ENCODE measurements at regions not wholly inside any gene's neighbourhood (a gene's known extent, or its start where the extent isn't known, plus 50 kb on each side); places are given as distances from the start of the nearest gene placed in this dataset.
A peak's percentile ranks its signal among the peaks of the same experiment; 100 is the strongest.
"Not testable (repeated sequence)": the region's sequence is repeated elsewhere in the genome, so short reads cannot be mapped to it uniquely, and the experiment has no call there.

GRCh38 chr12:24695103-24695502, 253.8 kb downstream of the BCAT1 start:
- H3K36me3 ChIP-seq (ENCODE audit: insufficient read depth, low read length) = no peaks in the 10 kb centered on the region
- H3K4me1 ChIP-seq (ENCODE audit: insufficient read depth, low read length) = peaks cover 18% of the 10 kb centered on the region

GRCh38 chr12:24688601-24689000, 260.3 kb downstream of the BCAT1 start:
- Histone ChIP-seq H3K4me3 (ENCODE audit: low read length) (no peak overlapping the region), H3K27me3 (ENCODE audit: insufficient read depth, low read length) (no peaks in the 10 kb centered on the region), H3K9me3 (ENCODE audit: low read length) (peaks cover 5% of the 10 kb centered on the region), H2AFZ (ENCODE audit: low read depth, low read length) (no peak overlapping the region), H3K4me1 (ENCODE audit: insufficient read depth, low read length) (peaks cover 13% of the 10 kb centered on the region), H3K36me3 (ENCODE audit: insufficient read depth, low read length) (no peaks in the 10 kb centered on the region)

More at GRCh38 chr12:24695103-24695502, 253.8 kb downstream of the BCAT1 start:
- Histone ChIP-seq H3K4me3 (ENCODE audit: low read length) (no peak overlapping the region), H3K9me3 (ENCODE audit: low read length) (peaks cover 5% of the 10 kb centered on the region), H2AFZ (ENCODE audit: low read depth, low read length) (no peak overlapping the region), H3K27me3 (ENCODE audit: insufficient read depth, low read length) (no peaks in the 10 kb centered on the region)

- no peak overlapping the region for H3K4me3 ChIP-seq (ENCODE audit: low read length)
- no peaks in the 10 kb centered on the region for H3K36me3 ChIP-seq (ENCODE audit: insufficient read depth, low read length)
- H3K9me3 ChIP-seq (ENCODE audit: low read length) = no peaks in the 10 kb centered on the region
- H3K27me3 ChIP-seq (ENCODE audit: insufficient read depth, low read length) = no peaks in the 10 kb centered on the region
- H3K4me1 ChIP-seq (ENCODE audit: insufficient read depth, low read length) = peaks cover 54% of the 10 kb centered on the region
- peak overlapping the region; percentile 21 for H2AFZ ChIP-seq (ENCODE audit: low read depth, low read length)
These were observed 267.3 kb downstream of the BCAT1 start for GRCh38 chr12:24681570-24681969.

GRCh38 chr12:24679126-24679525, 269.8 kb downstream of the BCAT1 start:
- Histone ChIP-seq H2AFZ (ENCODE audit: low read depth, low read length) (no peak overlapping the region), H3K27me3 (ENCODE audit: insufficient read depth, low read length) (no peaks in the 10 kb centered on the region), H3K36me3 (ENCODE audit: insufficient read depth, low read length) (no peaks in the 10 kb centered on the region), H3K4me1 (ENCODE audit: insufficient read depth, low read length) (peaks cover 55% of the 10 kb centered on the region), H3K4me3 (ENCODE audit: low read length) (no peak overlapping the region), H3K9me3 (ENCODE audit: low read length) (peaks cover 2% of the 10 kb centered on the region)

- peaks cover 2% of the 10 kb centered on the region for H3K9me3 ChIP-seq (ENCODE audit: low read length)
- no peaks in the 10 kb centered on the region for H3K36me3 ChIP-seq (ENCODE audit: insufficient read depth, low read length)
- no peak overlapping the region for H3K4me3 ChIP-seq (ENCODE audit: low read length)
- peaks cover 55% of the 10 kb centered on the region for H3K4me1 ChIP-seq (ENCODE audit: insufficient read depth, low read length)
- H3K27me3 ChIP-seq (ENCODE audit: insufficient read depth, low read length) = no peaks in the 10 kb centered on the region
- no peak overlapping the region for H2AFZ ChIP-seq (ENCODE audit: low read depth, low read length)
These were observed 270.5 kb downstream of the BCAT1 start for GRCh38 chr12:24678436-24678835.

GRCh38 chr12:24668563-24668962, 280.3 kb downstream of the BCAT1 start:
- no peak overlapping the region for H2AFZ ChIP-seq (ENCODE audit: low read depth, low read length)
- peaks cover 4% of the 10 kb centered on the region for H3K9me3 ChIP-seq (ENCODE audit: low read length)
- no peaks in the 10 kb centered on the region for H3K27me3 ChIP-seq (ENCODE audit: insufficient read depth, low read length)
- H3K4me3 ChIP-seq (ENCODE audit: low read length) = no peak overlapping the region
- no peaks in the 10 kb centered on the region for H3K36me3 ChIP-seq (ENCODE audit: insufficient read depth, low read length)
- H3K4me1 ChIP-seq (ENCODE audit: insufficient read depth, low read length) = peaks cover 4% of the 10 kb centered on the region

GRCh38 chr12:24664161-24664880, 284.6 kb downstream of the BCAT1 start:
- no peaks in the 10 kb centered on the region for H3K27me3 ChIP-seq (ENCODE audit: insufficient read depth, low read length)
- H2AFZ ChIP-seq (ENCODE audit: low read depth, low read length) = no peak overlapping the region
- H3K4me3 ChIP-seq (ENCODE audit: low read length) = no peak overlapping the region
- H3K4me1 ChIP-seq (ENCODE audit: insufficient read depth, low read length) = peaks cover 4% of the 10 kb centered on the region
- no peaks in the 10 kb centered on the region for H3K36me3 ChIP-seq (ENCODE audit: insufficient read depth, low read length)
- H3K9me3 ChIP-seq (ENCODE audit: low read length) = peaks cover 4% of the 10 kb centered on the region

- H3K9me3 ChIP-seq (ENCODE audit: low read length) = peaks cover 4% of the 10 kb centered on the region
- H3K27me3 ChIP-seq (ENCODE audit: insufficient read depth, low read length) = no peaks in the 10 kb centered on the region
- no peaks in the 10 kb centered on the region for H3K36me3 ChIP-seq (ENCODE audit: insufficient read depth, low read length)
- no peak overlapping the region for H3K4me3 ChIP-seq (ENCODE audit: low read length)
- peaks cover 4% of the 10 kb centered on the region for H3K4me1 ChIP-seq (ENCODE audit: insufficient read depth, low read length)
- H2AFZ ChIP-seq (ENCODE audit: low read depth, low read length) = no peak overlapping the region
These were observed 287.2 kb downstream of the BCAT1 start for GRCh38 chr12:24661657-24662096.

GRCh38 chr12:24659016-24659415, 289.9 kb downstream of the BCAT1 start:
- no peak overlapping the region for H2AFZ ChIP-seq (ENCODE audit: low read depth, low read length)
- H3K27me3 ChIP-seq (ENCODE audit: insufficient read depth, low read length) = no peaks in the 10 kb centered on the region
- H3K9me3 ChIP-seq (ENCODE audit: low read length) = peaks cover 6% of the 10 kb centered on the region
- no peaks in the 10 kb centered on the region for H3K4me1 ChIP-seq (ENCODE audit: insufficient read depth, low read length)
- no peaks in the 10 kb centered on the region for H3K36me3 ChIP-seq (ENCODE audit: insufficient read depth, low read length)
- no peak overlapping the region for H3K4me3 ChIP-seq (ENCODE audit: low read length)

GRCh38 chr12:24654344-24654743, 294.6 kb downstream of the BCAT1 start:
- not testable (repeated sequence) for H3K36me3 ChIP-seq (ENCODE audit: insufficient read depth, low read length); H3K27me3 ChIP-seq (ENCODE audit: insufficient read depth, low read length); H3K4me3 ChIP-seq (ENCODE audit: low read length); H2AFZ ChIP-seq (ENCODE audit: low read depth, low read length); H3K9me3 ChIP-seq (ENCODE audit: low read length); H3K4me1 ChIP-seq (ENCODE audit: insufficient read depth, low read length)

GRCh38 chr12:24649634-24650033, 299.3 kb downstream of the BCAT1 start:
- H3K9me3 ChIP-seq (ENCODE audit: low read length) = peaks cover 2% of the 10 kb centered on the region

GRCh38 chr12:24649209-24649608, 299.7 kb downstream of the BCAT1 start:
- H3K36me3 ChIP-seq (ENCODE audit: insufficient read depth, low read length) = no peaks in the 10 kb centered on the region
- no peaks in the 10 kb centered on the region for H3K27me3 ChIP-seq (ENCODE audit: insufficient read depth, low read length)
- H3K4me3 ChIP-seq (ENCODE audit: low read length) = no peak overlapping the region
- no peak overlapping the region for H2AFZ ChIP-seq (ENCODE audit: low read depth, low read length)
- H3K9me3 ChIP-seq (ENCODE audit: low read length) = peaks cover under 1% of the 10 kb centered on the region
- peaks cover 4% of the 10 kb centered on the region for H3K4me1 ChIP-seq (ENCODE audit: insufficient read depth, low read length)

More at GRCh38 chr12:24649634-24650033, 299.3 kb downstream of the BCAT1 start:
- no peaks in the 10 kb centered on the region for H3K36me3 ChIP-seq (ENCODE audit: insufficient read depth, low read length)
- no peaks in the 10 kb centered on the region for H3K27me3 ChIP-seq (ENCODE audit: insufficient read depth, low read length)
- H3K4me3 ChIP-seq (ENCODE audit: low read length) = no peak overlapping the region
- no peak overlapping the region for H2AFZ ChIP-seq (ENCODE audit: low read depth, low read length)
- peaks cover 4% of the 10 kb centered on the region for H3K4me1 ChIP-seq (ENCODE audit: insufficient read depth, low read length)

GRCh38 chr12:24645254-24645653, 303.6 kb downstream of the BCAT1 start:
- Histone ChIP-seq H2AFZ (ENCODE audit: low read depth, low read length) (no peak overlapping the region), H3K4me1 (ENCODE audit: insufficient read depth, low read length) (peaks cover 4% of the 10 kb centered on the region), H3K4me3 (ENCODE audit: low read length) (no peak overlapping the region), H3K27me3 (ENCODE audit: insufficient read depth, low read length) (no peaks in the 10 kb centered on the region), H3K9me3 (ENCODE audit: low read length) (no peaks in the 10 kb centered on the region), H3K36me3 (ENCODE audit: insufficient read depth, low read length) (no peaks in the 10 kb centered on the region)
